ENCODE measurements at regions not wholly inside any gene's neighbourhood (a gene's known extent, or its start where the extent isn't known, plus 50 kb on each side); places are given as distances from the start of the nearest gene placed in this dataset.

DNA sequence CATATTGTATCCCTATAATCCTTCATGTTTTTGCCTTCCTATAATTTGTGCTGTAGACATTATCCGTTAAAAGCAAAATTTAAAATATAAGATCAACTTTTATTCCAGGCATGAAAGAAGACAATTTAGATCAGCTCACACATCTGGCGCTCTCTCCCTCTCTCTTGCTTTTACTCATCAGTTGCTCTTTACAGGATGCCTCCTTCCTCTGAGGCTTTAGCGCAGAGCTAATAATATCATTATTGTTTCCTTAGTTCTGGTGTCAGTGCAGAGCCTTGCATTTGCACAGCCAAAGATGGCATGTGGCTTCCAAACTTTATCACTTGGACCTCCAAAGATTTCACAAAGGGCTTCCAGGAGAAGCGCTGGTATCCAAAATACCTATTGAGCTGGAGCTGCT is 295.1 kb downstream of the FGF9 start:
- DNase-seq (no peak), ATAC-seq (no peak)
- Histone ChIP-seq H3K27ac (no peak overlapping the region), H3K4me1 (no peaks in the 10 kb centered on the region), H3K9me3 (no peaks in the 10 kb centered on the region), H3K27me3 (no peaks in the 10 kb centered on the region), H3K36me3 (no peaks in the 10 kb centered on the region), H3K4me3 (no peak overlapping the region)
- intact Hi-C loops (cut with DNase I; ENCODE audit: low total_unique reads): no loop called here
- TF ChIP-seq, protein P1, sequence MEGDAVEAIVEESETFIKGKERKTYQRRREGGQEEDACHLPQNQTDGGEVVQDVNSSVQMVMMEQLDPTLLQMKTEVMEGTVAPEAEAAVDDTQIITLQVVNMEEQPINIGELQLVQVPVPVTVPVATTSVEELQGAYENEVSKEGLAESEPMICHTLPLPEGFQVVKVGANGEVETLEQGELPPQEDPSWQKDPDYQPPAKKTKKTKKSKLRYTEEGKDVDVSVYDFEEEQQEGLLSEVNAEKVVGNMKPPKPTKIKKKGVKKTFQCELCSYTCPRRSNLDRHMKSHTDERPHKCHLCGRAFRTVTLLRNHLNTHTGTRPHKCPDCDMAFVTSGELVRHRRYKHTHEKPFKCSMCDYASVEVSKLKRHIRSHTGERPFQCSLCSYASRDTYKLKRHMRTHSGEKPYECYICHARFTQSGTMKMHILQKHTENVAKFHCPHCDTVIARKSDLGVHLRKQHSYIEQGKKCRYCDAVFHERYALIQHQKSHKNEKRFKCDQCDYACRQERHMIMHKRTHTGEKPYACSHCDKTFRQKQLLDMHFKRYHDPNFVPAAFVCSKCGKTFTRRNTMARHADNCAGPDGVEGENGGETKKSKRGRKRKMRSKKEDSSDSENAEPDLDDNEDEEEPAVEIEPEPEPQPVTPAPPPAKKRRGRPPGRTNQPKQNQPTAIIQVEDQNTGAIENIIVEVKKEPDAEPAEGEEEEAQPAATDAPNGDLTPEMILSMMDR (IDR thresholded peaks at IDR 0.05 in 4 of 5, conservative IDR thresholded peaks at IDR 0.05 in 1 of 5): no peak
- TF ChIP-seq POLR2A (IDR thresholded peaks at IDR 0.05): no peak
- in situ Hi-C loops (cut with MboI; ENCODE audit: low sequenced_read_pairs in 4 of 4): no loop called here

DNA sequence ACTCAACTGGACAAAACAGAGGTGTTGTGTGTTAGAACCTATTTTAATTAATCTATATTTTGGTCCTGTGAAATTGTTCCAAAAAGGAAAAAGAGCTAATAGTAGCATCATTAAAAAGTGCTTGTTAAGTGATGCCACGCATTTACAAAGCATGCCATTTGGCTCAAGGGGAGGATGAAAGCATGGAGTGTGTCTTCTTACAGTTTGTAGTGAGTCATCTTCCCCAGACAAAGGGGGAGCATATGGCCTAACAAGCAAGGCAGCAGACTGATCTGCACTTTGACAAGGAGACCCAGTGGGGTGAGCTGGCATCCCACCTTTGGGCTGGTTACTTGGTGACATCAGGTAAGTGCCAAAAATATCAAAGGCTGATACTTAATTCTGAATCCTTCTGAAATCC is 297.0 kb downstream of the FGF9 start:
- Histone ChIP-seq H3K27ac (no peak overlapping the region), H3K27me3 (no peaks in the 10 kb centered on the region), H3K36me3 (no peaks in the 10 kb centered on the region), H3K4me3 (no peak overlapping the region), H3K9me3 (no peaks in the 10 kb centered on the region), H3K4me1 (no peaks in the 10 kb centered on the region)
- TF ChIP-seq, protein P1 (IDR thresholded peaks at IDR 0.05 in 4 of 5, conservative IDR thresholded peaks at IDR 0.05 in 1 of 5): no peak
- TF ChIP-seq POLR2A (IDR thresholded peaks at IDR 0.05): no peak
- intact Hi-C loops (cut with DNase I; ENCODE audit: low total_unique reads) (no loop called here), in situ Hi-C loops (cut with MboI; ENCODE audit: low sequenced_read_pairs in 4 of 4) (no loop called here)
- ATAC-seq (no peak), DNase-seq (no peak)

DNA sequence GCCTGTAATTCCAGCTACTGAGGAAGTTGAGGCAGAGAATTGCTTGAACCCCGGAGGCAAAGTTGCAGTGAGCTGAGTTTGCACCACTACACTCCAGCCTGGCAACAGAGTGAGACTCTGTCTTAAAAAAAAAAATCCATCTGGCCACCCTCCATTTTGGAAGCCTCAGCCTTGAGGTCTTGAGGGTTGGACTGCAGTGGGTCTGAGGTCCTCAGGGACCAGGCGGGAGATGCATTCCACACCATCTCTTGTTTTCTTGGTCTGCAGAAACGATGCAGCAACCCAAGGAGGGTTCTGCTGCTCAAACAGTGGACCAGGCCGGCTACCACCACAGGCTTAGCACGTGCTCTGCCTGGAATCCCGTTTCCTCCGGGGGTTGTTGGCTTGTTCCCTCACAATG is 299.3 kb downstream of the FGF9 start:
- Histone ChIP-seq H3K36me3 (no peaks in the 10 kb centered on the region), H3K27ac (no peak overlapping the region), H3K27me3 (no peaks in the 10 kb centered on the region), H3K4me3 (no peak overlapping the region), H3K9me3 (no peaks in the 10 kb centered on the region), H3K4me1 (no peaks in the 10 kb centered on the region)
- DNase-seq (no peak), ATAC-seq (no peak)
- no peak for TF ChIP-seq POLR2A (IDR thresholded peaks at IDR 0.05)
- TF ChIP-seq, protein P1 (IDR thresholded peaks at IDR 0.05 in 4 of 5, conservative IDR thresholded peaks at IDR 0.05 in 1 of 5): no peak
- intact Hi-C loops (cut with DNase I; ENCODE audit: low total_unique reads) (no loop called here), in situ Hi-C loops (cut with MboI; ENCODE audit: low sequenced_read_pairs in 4 of 4) (no loop called here)

DNA sequence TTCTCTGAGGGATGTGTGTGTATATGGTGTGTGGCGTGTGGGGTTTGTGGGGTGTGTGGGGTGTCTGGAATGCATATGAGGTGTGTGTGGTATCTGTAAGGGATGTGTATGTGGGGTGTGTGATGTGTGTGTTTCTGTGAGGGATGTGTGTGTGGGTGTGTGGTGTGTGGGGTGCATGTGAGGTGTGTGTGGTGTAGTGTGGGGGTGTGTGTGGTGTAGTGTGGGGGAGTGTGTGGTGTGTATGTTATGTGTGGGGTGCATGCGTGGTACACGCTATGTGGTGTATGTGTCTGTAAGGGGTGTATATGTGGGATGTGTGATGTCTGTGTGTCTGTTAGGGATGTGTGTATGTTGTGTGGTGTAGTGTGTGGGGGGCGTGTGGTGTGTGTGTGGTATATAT is 300.0 kb downstream of the FGF9 start:
- TF ChIP-seq, protein P1 (IDR thresholded peaks at IDR 0.05 in 4 of 5, conservative IDR thresholded peaks at IDR 0.05 in 1 of 5): no peak
- TF ChIP-seq POLR2A (IDR thresholded peaks at IDR 0.05): no peak
- in situ Hi-C loops (cut with MboI; ENCODE audit: low sequenced_read_pairs in 4 of 4): no loop called here
- Histone ChIP-seq H3K9me3 (no peaks in the 10 kb centered on the region), H3K4me3 (no peak overlapping the region), H3K27ac (no peak overlapping the region), H3K4me1 (no peaks in the 10 kb centered on the region), H3K27me3 (no peaks in the 10 kb centered on the region), H3K36me3 (no peaks in the 10 kb centered on the region)
- intact Hi-C loops (cut with DNase I; ENCODE audit: low total_unique reads): no loop called here
- DNase-seq (no peak), ATAC-seq (no peak)

All from gastrocnemius medialis (tissue), 4 donors.